H1 (cell line): ENCODE measurements at regions not wholly inside any gene's neighbourhood (a gene's known extent, or its start where the extent isn't known, plus 50 kb on each side); places are given as distances from the start of the nearest gene placed in this dataset.

ENCODE experiments used
- CTCF ChIA-PET: fragments of 300-600 bp; sonication (Branson Sonifier 250); formaldehyde crosslinking; loops from one replicate; lab custom pipeline; 2021; ENCODE audit not compliant: partially characterized antibody; lab: Charles Lee
- POLR2A ChIA-PET: fragments of 300-600 bp; sonication (Branson Sonifier 250); formaldehyde crosslinking; loops from one replicate; lab custom pipeline; 2021; ENCODE audit warnings: inconsistent platforms; ENCODE audit not compliant: partially characterized antibody; lab: Charles Lee
- DNase-seq, 2 experiments: peaks; one replicate each; pipeline versions ENCODE4 v3.0.0 to v3.0.0-alpha.2; 2010 to 2022; ENCODE audit warnings: low spot score in 2 of 2, low read depth in 1 of 2, mixed read lengths in 1 of 2
- FAIRE-seq: peaks from 2 replicates; lab custom pipeline; 2011; peaks lifted over from hg19 to GRCh38; lab: Jason Lieb, UNC
- H2AFZ ChIP-seq: 2 replicates; pipeline ENCODE4 v1.8.1; 2012; ENCODE audit warnings: low read length, inconsistent platforms
- H2AK5ac ChIP-seq: 2 replicates; pipeline ENCODE4 v1.6.1; 2013; ENCODE audit warnings: low read depth, low read length
- H2BK120ac ChIP-seq: replicated peaks from 2 replicates; pipeline ENCODE3; 2013; ENCODE audit warnings: low read depth, low read length, inconsistent platforms
- H2BK12ac ChIP-seq: 2 replicates; pipeline ENCODE4 v1.6.1; 2013; ENCODE audit warnings: low read depth, low read length
- H2BK15ac ChIP-seq: 2 replicates; pipeline ENCODE4 v1.6.1; 2013; ENCODE audit warnings: low read length
- H2BK20ac ChIP-seq: 2 replicates; pipeline ENCODE4 v1.6.1; 2013; ENCODE audit warnings: low read length
- H2BK5ac ChIP-seq: 2 replicates; pipeline ENCODE4 v1.6.1; 2013; ENCODE audit warnings: low read depth, low read length
- H3K14ac ChIP-seq: 2 replicates; pipeline ENCODE4 v1.6.1; 2013; ENCODE audit warnings: inconsistent platforms; ENCODE audit not compliant: insufficient read length
- H3K18ac ChIP-seq: 2 replicates; pipeline ENCODE4 v1.6.1; 2013; ENCODE audit warnings: low read length; ENCODE audit errors: extremely low read depth
- H3K23ac ChIP-seq: 2 replicates; pipeline ENCODE4 v1.6.1; 2013; ENCODE audit warnings: inconsistent platforms; ENCODE audit not compliant: insufficient read length
- H3K23me2 ChIP-seq: 2 replicates; pipeline ENCODE4 v1.6.1; 2013; ENCODE audit warnings: low read depth, low read length
- H3K27ac ChIP-seq: 2 replicates; pipeline ENCODE4 v1.6.1; 2011; ENCODE audit warnings: low read depth, low read length, inconsistent platforms
- H3K27me3 ChIP-seq, 4 experiments: replicated peaks in 1 of 4; 1 replicate in 1 of 4; 2 replicates in 3 of 4; pipeline versions ENCODE4 v1.6.1 to v1.8.1; 2011 to 2013; ENCODE audit warnings: low read length in 3 of 4, mild to moderate bottlenecking in 3 of 4, inconsistent platforms in 2 of 4, mixed read lengths in 2 of 4, moderate library complexity in 1 of 4; ENCODE audit not compliant: control insufficient read depth in 3 of 4, insufficient read depth in 3 of 4; ENCODE audit errors: extremely low read depth in 1 of 4
- H3K36me3 ChIP-seq, 4 experiments: 2 replicates each; pipeline versions ENCODE4 v1.6.1 to v1.8.1; 2011 to 2013; ENCODE audit warnings: mild to moderate bottlenecking in 4 of 4, low read length in 3 of 4, moderate library complexity in 2 of 4, control low read depth in 1 of 4, inconsistent platforms in 1 of 4; ENCODE audit not compliant: insufficient read depth in 4 of 4, control insufficient read depth in 2 of 4
- H3K4ac ChIP-seq: replicated peaks from 2 replicates; pipeline ENCODE3; 2013; ENCODE audit warnings: low read length, low read depth, mixed read lengths, inconsistent platforms; ENCODE audit not compliant: insufficient read length
- H3K4me1 ChIP-seq, 4 experiments: replicated peaks in 1 of 4; 1 replicate in 1 of 4; 2 replicates in 3 of 4; pipeline versions ENCODE4 v1.6.1 to v1.8.1; 2011 to 2013; ENCODE audit warnings: low read length in 3 of 4, inconsistent platforms in 2 of 4, mixed read lengths in 1 of 4; ENCODE audit not compliant: insufficient read depth in 4 of 4, control insufficient read depth in 3 of 4
- H3K4me2 ChIP-seq, 2 experiments: 2 replicates each; pipeline versions ENCODE4 v1.6.1 to v1.8.1; 2011 to 2013; ENCODE audit warnings: low read depth in 2 of 2, low read length in 2 of 2, control low read depth in 1 of 2, inconsistent platforms in 1 of 2, mild to moderate bottlenecking in 1 of 2; ENCODE audit not compliant: insufficient read depth in 1 of 2
- H3K4me3 ChIP-seq, 4 experiments: fragments of 200-600, 300-600 bp in 1 of 4; sonication (generic), shearing (Covaris generic), sonication (Bioruptor Twin) in 1 of 4; 2 replicates each; pipeline versions ENCODE4 v1.5.1 to v1.8.1; 2011 to 2016; ENCODE audit warnings: low read length in 4 of 4, low read depth in 3 of 4, control low read depth in 2 of 4, inconsistent platforms in 2 of 4, mild to moderate bottlenecking in 2 of 4, mixed read lengths in 1 of 4, moderate library complexity in 1 of 4; ENCODE audit not compliant: insufficient read depth in 2 of 4; ENCODE audit errors: extremely low read depth in 1 of 4
- H3K56ac ChIP-seq: replicated peaks from 2 replicates; pipeline ENCODE3; 2013; ENCODE audit warnings: low read depth, mild to moderate bottlenecking, mixed read lengths, low read length, inconsistent platforms; ENCODE audit not compliant: insufficient read length
- H3K79me1 ChIP-seq: 2 replicates; pipeline ENCODE4 v1.6.1; 2013; ENCODE audit warnings: low read depth, low read length, control low read depth
- H3K79me2 ChIP-seq, 2 experiments: 2 replicates each; pipeline versions ENCODE4 v1.6.1 to v1.8.1; 2012 to 2013; ENCODE audit warnings: low read length in 2 of 2, mild to moderate bottlenecking in 2 of 2, inconsistent platforms in 1 of 2; ENCODE audit not compliant: insufficient read depth in 2 of 2, control insufficient read depth in 1 of 2
- H3K9ac ChIP-seq, 4 experiments: replicated peaks in 1 of 4; 1 replicate in 1 of 4; 2 replicates in 3 of 4; pipeline versions ENCODE4 v1.6.1 to v1.8.1; 2011 to 2013; ENCODE audit warnings: low read depth in 3 of 4, low read length in 3 of 4, control low read depth in 2 of 4, mild to moderate bottlenecking in 2 of 4, moderate library complexity in 2 of 4, inconsistent platforms in 1 of 4; ENCODE audit errors: extremely low read depth in 1 of 4
- H3K9me3 ChIP-seq, 2 experiments: 2 replicates each; pipeline versions ENCODE4 v1.6.1 to v1.8.1; 2012 to 2013; ENCODE audit warnings: mild to moderate bottlenecking in 2 of 2, moderate library complexity in 2 of 2, control low read depth in 1 of 2, inconsistent platforms in 1 of 2, low read depth in 1 of 2, low read length in 1 of 2, mixed read lengths in 1 of 2; ENCODE audit not compliant: insufficient read depth in 2 of 2
- H4K20me1 ChIP-seq, 2 experiments: replicated peaks in 1 of 2; 2 replicates each; pipeline versions ENCODE3 to v1.8.1; 2011 to 2013; ENCODE audit warnings: inconsistent platforms in 2 of 2, low read length in 2 of 2, mild to moderate bottlenecking in 1 of 2; ENCODE audit not compliant: insufficient read depth in 2 of 2, control insufficient read depth in 1 of 2
- H4K5ac ChIP-seq: 2 replicates; pipeline ENCODE4 v1.6.1; 2013; ENCODE audit warnings: low read length, low read depth, mixed read lengths, inconsistent platforms; ENCODE audit not compliant: insufficient read length
- H4K8ac ChIP-seq: 2 replicates; pipeline ENCODE4 v1.8.0; 2013; ENCODE audit warnings: mild to moderate bottlenecking, moderate library complexity, low read length, inconsistent platforms; ENCODE audit not compliant: insufficient read depth; ENCODE audit errors: extremely low read depth
- H4K91ac ChIP-seq: replicated peaks from 2 replicates; pipeline ENCODE3; 2013; ENCODE audit warnings: low read length, mixed read lengths, inconsistent platforms; ENCODE audit not compliant: insufficient read length
- ASH2L ChIP-seq: fragments of 200-600, 300-600 bp; sonication (generic); IDR thresholded peaks from one replicate; pipeline ENCODE4 v1.7.1; 2017; ENCODE audit warnings: low read length
- BACH1 ChIP-seq: IDR thresholded peaks from 2 replicates; pipeline ENCODE4 v1.6.1; 2012; ENCODE audit warnings: low read length, improper control_type of control experiment
- CBX8 ChIP-seq: fragments of 300-800, 300-1000 bp; sonication (generic); IDR thresholded peaks from 2 replicates; pipeline ENCODE4 v1.7.1; 2016; ENCODE audit warnings: low read depth, low read length, borderline replicate concordance
- FOSL1 ChIP-seq: IDR thresholded peaks from 2 replicates; pipeline ENCODE4 v1.6.1; 2011; ENCODE audit warnings: mild to moderate bottlenecking, low read depth, low read length, moderate library complexity; ENCODE audit not compliant: insufficient read depth
- MAFK ChIP-seq: IDR thresholded peaks from 2 replicates; pipeline ENCODE4 v1.6.1; 2012; ENCODE audit warnings: low read depth, mild to moderate bottlenecking, improper control_type of control experiment, low read length
- NRF1 ChIP-seq: IDR thresholded peaks from 2 replicates; pipeline ENCODE4 v1.6.1; 2011; ENCODE audit warnings: mild to moderate bottlenecking, low read depth, low read length, improper control_type of control experiment
- POU5F1 ChIP-seq: IDR thresholded peaks from 2 replicates; pipeline ENCODE4 v1.6.1; 2011; ENCODE audit warnings: low read depth, mild to moderate bottlenecking, low read length, moderate library complexity
- RFX5 ChIP-seq: IDR thresholded peaks from 2 replicates; pipeline ENCODE4 v1.6.1; 2011; ENCODE audit warnings: low read depth, low read length, improper control_type of control experiment, borderline replicate concordance
- SP2 ChIP-seq: IDR thresholded peaks from 2 replicates; pipeline ENCODE4 v1.6.1; 2012; ENCODE audit warnings: mild to moderate bottlenecking, low read length, inconsistent platforms
- SP4 ChIP-seq: IDR thresholded peaks from 2 replicates; pipeline ENCODE4 v1.6.1; 2012; ENCODE audit warnings: low read length, inconsistent platforms
- SRF ChIP-seq: IDR thresholded peaks from 2 replicates; pipeline ENCODE4 v1.6.1; 2011; ENCODE audit warnings: mild to moderate bottlenecking, low read depth, low read length, moderate library complexity
- SUZ12 ChIP-seq: fragments of 200-600 bp; sonication (generic); IDR thresholded peaks from 2 replicates; pipeline ENCODE4 v1.6.1; 2012; ENCODE audit warnings: mild to moderate bottlenecking, inconsistent platforms, low read length, moderate library complexity, mixed read lengths
- TBP ChIP-seq: IDR thresholded peaks from 2 replicates; pipeline ENCODE4 v1.6.1; 2011; ENCODE audit warnings: low read depth, low read length, improper control_type of control experiment
- WGBS, 2 experiments: shearing (Covaris generic) in 1 of 2; methylation state at CpG; one replicate each; pipeline versions ENCODE4 v1.1.6 to v1.1.7; 2013 to 2015; ENCODE audit warnings: low lambda C conversion rate in 2 of 2, mixed read lengths in 2 of 2, inconsistent platforms in 1 of 2, low coverage in 1 of 2, missing lambda C conversion rate in 1 of 2; ENCODE audit not compliant: insufficient replicate concordance in 2 of 2, insufficient coverage in 1 of 2, insufficient read length in 1 of 2; ENCODE audit errors: extremely low coverage in 1 of 2, missing lambda C conversion rate in 1 of 2; 5-methylcytosine and 5-hydroxymethylcytosine counted together

DNA sequence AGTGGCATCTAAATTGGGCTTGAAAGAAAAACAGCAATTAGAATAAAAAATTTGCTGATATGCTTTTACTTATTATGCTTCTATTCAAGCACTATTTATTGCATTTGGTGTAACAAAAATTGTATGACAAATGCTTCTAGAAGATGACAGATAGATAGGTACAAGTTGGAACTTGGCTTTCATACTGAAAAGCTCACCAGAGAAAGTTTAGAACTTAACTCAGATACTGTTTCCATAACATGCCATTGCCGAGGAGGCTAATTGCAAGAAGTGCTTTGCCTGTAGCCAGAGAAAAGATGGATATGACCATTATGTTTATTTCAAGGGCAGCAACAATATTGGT, 123.8 kb downstream of the NFKBIZ start:
- ChIA-PET CTCF (no interaction called here), POLR2A (no interaction called here)
- Histone ChIP-seq H3K18ac (no peak overlapping the region), H4K8ac (no peak overlapping the region), H3K23ac (no peak overlapping the region), H3K27me3 (no peaks in the 10 kb centered on the region), H3K36me3 (no peaks in the 10 kb centered on the region), H4K20me1 (no peaks in the 10 kb centered on the region), H3K79me2 (no peaks in the 10 kb centered on the region), H2AFZ (no peak overlapping the region), H3K4me2 (no peak overlapping the region), H2BK5ac (no peak overlapping the region), H3K79me1 (no peaks in the 10 kb centered on the region), H3K4me3 (no peak overlapping the region), H4K5ac (no peak overlapping the region), H3K9ac (no peak overlapping the region), H3K4ac (no peak overlapping the region), H3K9me3 (no peaks in the 10 kb centered on the region), H2BK120ac (no peak overlapping the region), H3K23me2 (no peaks in the 10 kb centered on the region; the same call in 1 of the 2 replicates), H2AK5ac (no peak overlapping the region), H3K14ac (no peak overlapping the region), H4K91ac (no peak overlapping the region), H2BK12ac (no peak overlapping the region), H3K56ac (no peak overlapping the region), H3K4me1 (no peaks in the 10 kb centered on the region), H3K27ac (no peak overlapping the region), H2BK20ac (no peak overlapping the region), H2BK15ac (no peak overlapping the region)
- TF ChIP-seq SP4 (no peak), POU5F1 (no peak), BACH1 (no peak), ASH2L (no peak), RFX5 (no peak), NRF1 (no peak), SP2 (no peak), SUZ12 (no peak), FOSL1 (no peak), MAFK (no peak), SRF (no peak), CBX8 (no peak), TBP (no peak)
- 83% methylated on average over 1 of the region's 1 CpG; no CpG with 5 or more reads in 1 of the 2 experiments for WGBS, 2 experiments
- DNase-seq (no peak), FAIRE-seq (no peak)
